ENCODE measurements at regions not wholly inside any gene's neighbourhood (a gene's known extent, or its start where the extent isn't known, plus 50 kb on each side); places are given as distances from the start of the nearest gene placed in this dataset.

DNA sequence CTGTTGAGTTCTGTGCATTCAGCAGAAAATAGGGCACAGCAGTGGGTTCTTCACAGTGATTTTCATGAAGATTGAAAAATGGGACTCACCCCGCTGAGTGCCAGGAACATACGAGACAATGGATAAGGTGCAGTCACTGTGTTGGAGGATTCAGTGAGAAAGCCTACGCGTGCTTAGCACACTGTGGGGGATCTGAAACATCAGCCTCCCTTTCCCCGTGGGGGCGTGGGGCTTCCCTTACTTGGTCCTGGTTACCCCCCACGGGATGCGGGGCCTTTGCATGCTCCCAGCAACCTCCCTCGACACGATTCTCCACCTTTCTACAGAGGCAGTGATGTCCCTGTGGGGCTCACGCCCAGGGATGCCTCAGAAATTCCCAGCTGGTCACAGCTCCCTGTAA lies 252.2 kb upstream of the C1orf174 start:
- H3K36me3 ChIP-seq (ENCODE audit: insufficient read depth, low read length): no peaks in the 10 kb centered on the region
- TF ChIP-seq EZH2 (IDR thresholded peaks at IDR 0.05) (no peak), FOXP2 (optimal IDR thresholded peaks at IDR 0.05; ENCODE audit: control extremely low read depth, extremely low read length, insufficient read depth) (no peak), POLR2AphosphoS5 (IDR thresholded peaks at IDR 0.05; ENCODE audit: borderline replicate concordance, low read depth, low read length) (no peak)
- H3K27ac ChIP-seq: no peak overlapping the region
- H3K9me3 ChIP-seq (ENCODE audit: low read depth, low read length): no peaks in the 10 kb centered on the region
- no peak for DNase-seq (ENCODE audit: low read depth, low spot score)
- H3K9ac ChIP-seq (ENCODE audit: insufficient read length): no peak overlapping the region
- no peak overlapping the region for H3K4me3 ChIP-seq

DNA sequence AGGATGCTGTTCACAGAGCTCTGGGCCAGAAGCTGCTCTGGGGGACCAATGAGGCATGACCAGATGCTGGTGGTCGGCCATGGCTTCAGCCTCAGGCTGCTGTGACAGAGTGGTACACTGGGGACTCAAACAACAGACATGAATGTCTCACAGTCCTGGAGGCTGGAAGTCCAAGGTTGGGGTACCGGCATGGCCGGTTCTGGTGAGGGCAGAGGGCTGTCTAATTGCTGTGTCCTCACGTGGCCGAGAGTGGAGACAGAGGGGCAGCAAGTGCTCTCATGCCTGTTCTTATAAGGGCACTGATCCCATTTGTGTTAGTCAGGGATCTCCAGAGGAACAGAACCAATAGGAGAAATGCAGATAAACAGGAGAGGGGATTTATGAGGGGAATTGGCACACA lies 253.5 kb upstream of the C1orf174 start:
- H3K4me3 ChIP-seq: no peak overlapping the region
- TF ChIP-seq FOXP2 (optimal IDR thresholded peaks at IDR 0.05; ENCODE audit: control extremely low read depth, extremely low read length, insufficient read depth): no peak
- TF ChIP-seq EZH2 (IDR thresholded peaks at IDR 0.05): no peak
- TF ChIP-seq POLR2AphosphoS5 (IDR thresholded peaks at IDR 0.05; ENCODE audit: borderline replicate concordance, low read depth, low read length): no peak
- no peak for DNase-seq (ENCODE audit: low read depth, low spot score)
- H3K36me3 ChIP-seq (ENCODE audit: insufficient read depth, low read length): no peaks in the 10 kb centered on the region
- H3K9ac ChIP-seq (ENCODE audit: insufficient read length): no peak overlapping the region
- no peaks in the 10 kb centered on the region for H3K9me3 ChIP-seq (ENCODE audit: low read depth, low read length)
- H3K27ac ChIP-seq: no peak overlapping the region

DNA sequence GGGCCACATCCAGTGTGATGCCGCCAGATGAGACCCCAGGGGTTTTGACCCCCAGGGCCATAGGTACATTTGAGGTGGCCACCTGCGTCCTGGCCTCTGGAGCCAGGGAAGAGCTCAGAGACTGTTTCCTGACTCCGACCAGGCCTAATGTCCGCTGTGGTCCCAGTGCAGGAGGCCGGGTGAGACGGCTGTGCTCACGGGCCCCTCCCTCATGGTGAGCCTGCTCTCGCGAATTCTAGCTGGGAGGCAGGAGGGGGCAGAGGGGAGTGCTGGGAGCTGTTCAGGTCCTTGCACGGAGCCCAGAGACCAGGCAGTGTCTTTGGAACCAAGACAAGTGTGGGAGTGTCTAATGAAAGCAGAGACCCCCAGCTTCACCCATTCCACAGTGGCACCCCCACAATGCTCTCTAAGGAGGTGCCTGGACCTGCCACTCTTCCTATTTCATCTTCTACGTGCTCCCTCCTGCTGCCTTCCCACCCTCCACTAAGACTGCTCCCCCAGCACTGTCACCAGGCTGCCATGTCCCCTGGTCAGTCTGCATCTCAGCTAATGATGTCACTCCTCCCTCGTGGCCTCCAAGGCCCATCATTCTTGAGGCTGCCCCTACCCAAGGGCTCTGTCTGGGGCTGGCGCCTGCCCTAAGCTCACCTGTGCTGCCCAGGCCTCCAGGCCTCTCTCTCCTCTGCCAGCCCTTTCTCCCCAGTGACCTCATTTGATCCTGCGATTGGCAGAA lies 256.3 kb upstream of the C1orf174 start:
- no peak overlapping the region for H3K4me3 ChIP-seq
- TF ChIP-seq POLR2AphosphoS5 (IDR thresholded peaks at IDR 0.05; ENCODE audit: borderline replicate concordance, low read depth, low read length): no peak
- TF ChIP-seq EZH2 (IDR thresholded peaks at IDR 0.05): no peak
- TF ChIP-seq FOXP2 (optimal IDR thresholded peaks at IDR 0.05; ENCODE audit: control extremely low read depth, extremely low read length, insufficient read depth): no peak
- no peaks in the 10 kb centered on the region for H3K36me3 ChIP-seq (ENCODE audit: insufficient read depth, low read length)
- no peaks in the 10 kb centered on the region for H3K9me3 ChIP-seq (ENCODE audit: low read depth, low read length)
- no peak overlapping the region for H3K9ac ChIP-seq (ENCODE audit: insufficient read length)
- H3K27ac ChIP-seq: no peak overlapping the region
- DNase-seq (ENCODE audit: low read depth, low spot score): no peak

DNA sequence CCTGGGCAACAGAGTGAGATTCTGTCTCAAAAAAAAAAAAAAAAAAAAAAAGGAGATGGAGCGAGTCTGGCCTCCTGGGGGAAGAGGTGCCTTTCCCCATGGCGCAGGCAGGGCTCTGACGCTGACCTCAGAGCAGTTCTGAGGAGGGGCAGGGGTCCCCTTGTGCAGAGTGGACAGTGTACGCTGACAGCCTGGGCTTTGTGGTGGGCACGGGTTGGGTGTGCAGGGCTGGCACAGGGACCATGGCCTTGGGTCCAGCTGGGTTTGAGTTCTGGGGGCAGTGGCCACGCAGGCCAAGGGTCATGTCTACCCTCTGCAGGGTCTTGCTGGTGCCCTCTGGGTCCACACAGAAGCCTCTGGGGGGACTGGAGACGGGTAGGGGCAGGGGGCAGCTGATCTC lies 260.1 kb upstream of the C1orf174 start:
- no peak for TF ChIP-seq EZH2 (IDR thresholded peaks at IDR 0.05)
- no peak for TF ChIP-seq POLR2AphosphoS5 (IDR thresholded peaks at IDR 0.05; ENCODE audit: borderline replicate concordance, low read depth, low read length)
- TF ChIP-seq FOXP2 (optimal IDR thresholded peaks at IDR 0.05; ENCODE audit: control extremely low read depth, extremely low read length, insufficient read depth): no peak

DNA sequence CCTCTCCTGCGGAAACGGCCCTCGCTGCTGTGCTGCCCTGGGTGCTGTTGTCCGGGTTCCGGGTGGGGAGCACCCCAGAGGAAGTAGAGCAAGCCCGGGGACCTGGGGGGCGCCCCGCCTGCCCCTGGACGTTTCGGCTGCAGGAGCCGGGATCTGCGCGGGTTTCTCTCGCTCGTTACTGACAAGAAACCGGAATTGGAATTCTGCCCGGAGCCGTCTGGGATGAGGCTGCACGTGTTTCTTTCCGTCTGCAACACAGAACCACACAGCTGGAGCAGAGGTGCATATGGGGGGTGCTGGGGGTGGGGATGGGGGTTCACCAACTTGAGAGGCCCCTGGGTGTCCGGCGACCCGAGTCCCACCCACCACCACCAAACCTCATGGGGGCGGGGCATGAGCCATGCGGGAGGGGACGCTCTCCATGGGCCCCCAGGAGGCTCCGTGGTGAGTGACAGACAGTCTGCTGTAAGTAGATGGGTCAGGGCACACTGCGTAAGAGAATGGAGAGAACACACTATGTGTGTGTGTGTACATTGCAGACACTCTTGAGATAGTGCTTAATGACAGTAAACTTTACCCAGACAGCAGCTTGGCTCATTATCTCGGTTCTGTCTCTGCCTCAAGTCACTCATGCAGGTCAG lies 261.4 kb upstream of the C1orf174 start:
- no peaks in the 10 kb centered on the region for H3K36me3 ChIP-seq (ENCODE audit: insufficient read depth, low read length)
- DNase-seq (ENCODE audit: low read depth, low spot score): no peak
- no peak overlapping the region for H3K9ac ChIP-seq (ENCODE audit: insufficient read length)
- TF ChIP-seq POLR2AphosphoS5 (IDR thresholded peaks at IDR 0.05; ENCODE audit: borderline replicate concordance, low read depth, low read length): no peak
- TF ChIP-seq FOXP2 (optimal IDR thresholded peaks at IDR 0.05; ENCODE audit: control extremely low read depth, extremely low read length, insufficient read depth): no peak
- TF ChIP-seq EZH2 (IDR thresholded peaks at IDR 0.05): no peak
- H3K9me3 ChIP-seq (ENCODE audit: low read depth, low read length): no peaks in the 10 kb centered on the region
- no peak overlapping the region for H3K27ac ChIP-seq
- H3K4me3 ChIP-seq: no peak overlapping the region

More for the DNA sequence above, 260.1 kb upstream of the C1orf174 start:
- no peak overlapping the region for H3K4me3 ChIP-seq
- DNase-seq (ENCODE audit: low read depth, low spot score): no peak
- no peaks in the 10 kb centered on the region for H3K36me3 ChIP-seq (ENCODE audit: insufficient read depth, low read length)
- H3K27ac ChIP-seq: no peak overlapping the region
- no peak overlapping the region for H3K9ac ChIP-seq (ENCODE audit: insufficient read length)
- H3K9me3 ChIP-seq (ENCODE audit: low read depth, low read length): no peaks in the 10 kb centered on the region

DNA sequence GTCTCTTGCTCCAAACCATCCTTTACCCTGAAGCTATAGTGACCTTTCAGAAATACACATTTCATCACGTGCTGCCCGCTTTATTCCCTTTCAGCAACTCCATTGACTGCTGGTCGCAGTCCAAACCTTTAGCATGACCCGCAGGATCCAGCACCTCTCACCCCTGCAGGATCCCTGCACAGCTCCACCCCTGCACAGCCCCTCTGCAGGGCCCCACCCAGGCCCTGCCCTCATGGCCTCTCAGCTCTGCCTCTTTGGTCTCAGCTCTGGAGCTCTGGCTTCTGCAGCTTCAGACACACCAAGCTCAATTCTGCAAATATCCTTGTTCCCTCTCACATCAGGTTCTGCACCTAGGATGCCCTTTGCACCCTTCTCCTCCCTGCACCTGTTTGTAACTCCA lies 264.9 kb upstream of the C1orf174 start:
- Histone ChIP-seq H3K9me3 (ENCODE audit: low read depth, low read length) (no peaks in the 10 kb centered on the region), H3K27ac (no peak overlapping the region)

DNA sequence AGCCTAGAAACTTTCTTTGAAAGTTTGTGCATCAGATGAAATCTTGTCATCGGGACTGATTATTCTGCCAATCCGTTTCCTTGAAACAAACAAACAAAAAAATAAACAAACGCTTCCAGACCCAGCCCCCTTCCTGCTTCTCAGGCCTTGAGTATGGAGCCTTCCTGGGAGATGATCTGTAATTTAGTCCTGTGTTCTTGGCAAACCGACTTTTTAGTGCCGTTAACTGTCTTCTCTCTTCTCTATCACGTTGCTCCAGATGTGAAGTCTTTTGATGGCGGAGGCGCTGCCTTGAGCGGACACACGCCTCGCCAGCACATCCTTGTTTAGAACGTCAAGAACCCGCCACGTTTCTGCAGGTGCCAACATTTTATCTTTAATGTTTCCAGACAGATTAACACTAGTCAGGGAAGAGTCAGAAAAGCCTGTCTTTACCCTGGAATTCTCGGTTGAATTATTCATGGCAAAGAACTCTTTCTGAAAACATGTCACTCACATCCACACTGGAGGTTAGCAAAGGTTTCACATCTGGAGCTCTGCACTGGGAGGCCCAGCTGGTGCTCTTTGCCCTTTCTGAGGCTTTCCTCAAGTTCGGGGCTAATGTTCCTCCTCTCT lies 265.7 kb upstream of the C1orf174 start:
- H3K4me3 ChIP-seq: no peak overlapping the region
- H3K27ac ChIP-seq: no peak overlapping the region
- no peak overlapping the region for H3K9ac ChIP-seq (ENCODE audit: insufficient read length)
- H3K36me3 ChIP-seq (ENCODE audit: insufficient read depth, low read length): no peaks in the 10 kb centered on the region
- TF ChIP-seq EZH2 (IDR thresholded peaks at IDR 0.05): no peak
- no peak for TF ChIP-seq FOXP2 (optimal IDR thresholded peaks at IDR 0.05; ENCODE audit: control extremely low read depth, extremely low read length, insufficient read depth)
- no peak for TF ChIP-seq POLR2AphosphoS5 (IDR thresholded peaks at IDR 0.05; ENCODE audit: borderline replicate concordance, low read depth, low read length)
- no peak for DNase-seq (ENCODE audit: low read depth, low spot score)
- H3K9me3 ChIP-seq (ENCODE audit: low read depth, low read length): no peaks in the 10 kb centered on the region

More for the DNA sequence above, 264.9 kb upstream of the C1orf174 start:
- DNase-seq (ENCODE audit: low read depth, low spot score): no peak
- no peak overlapping the region for H3K9ac ChIP-seq (ENCODE audit: insufficient read length)
- H3K4me3 ChIP-seq: no peak overlapping the region
- no peaks in the 10 kb centered on the region for H3K36me3 ChIP-seq (ENCODE audit: insufficient read depth, low read length)
- TF ChIP-seq POLR2AphosphoS5 (IDR thresholded peaks at IDR 0.05; ENCODE audit: borderline replicate concordance, low read depth, low read length) (no peak), FOXP2 (optimal IDR thresholded peaks at IDR 0.05; ENCODE audit: control extremely low read depth, extremely low read length, insufficient read depth) (no peak), EZH2 (IDR thresholded peaks at IDR 0.05) (no peak)

DNA sequence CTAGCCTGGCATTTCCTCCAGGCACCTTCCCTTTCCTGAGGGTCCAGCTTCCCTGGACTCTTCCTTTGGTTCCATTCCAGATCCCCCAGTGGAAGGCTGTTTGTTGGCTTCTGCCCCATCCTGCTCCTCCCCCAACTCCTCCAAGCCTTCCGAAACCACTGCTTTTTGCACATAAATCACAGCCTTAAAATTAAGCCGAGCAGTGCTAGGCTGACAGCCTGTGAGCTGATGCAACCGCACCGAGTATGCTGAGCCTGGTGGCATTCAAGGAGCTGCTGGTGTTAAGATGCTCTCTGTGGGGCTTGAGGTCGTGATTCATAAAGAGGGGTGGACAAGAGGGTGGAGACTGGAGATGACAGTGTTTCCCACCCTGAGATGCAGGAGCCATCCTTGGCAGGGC lies 266.6 kb upstream of the C1orf174 start:
- H3K4me3 ChIP-seq: no peak overlapping the region
- no peak overlapping the region for H3K27ac ChIP-seq
- TF ChIP-seq FOXP2 (optimal IDR thresholded peaks at IDR 0.05; ENCODE audit: control extremely low read depth, extremely low read length, insufficient read depth) (no peak), EZH2 (IDR thresholded peaks at IDR 0.05) (no peak), POLR2AphosphoS5 (IDR thresholded peaks at IDR 0.05; ENCODE audit: borderline replicate concordance, low read depth, low read length) (no peak)
- H3K36me3 ChIP-seq (ENCODE audit: insufficient read depth, low read length): no peaks in the 10 kb centered on the region
- H3K9me3 ChIP-seq (ENCODE audit: low read depth, low read length): no peaks in the 10 kb centered on the region
- no peak overlapping the region for H3K9ac ChIP-seq (ENCODE audit: insufficient read length)
- DNase-seq (ENCODE audit: low read depth, low spot score): no peak
